Activated CD8-positive, alpha-beta T cell treated with anti-CD3 and anti-CD28 coated beads for 36 hours (primary cell): ENCODE measurements at regions not wholly inside any gene's neighbourhood (a gene's known extent, or its start where the extent isn't known, plus 50 kb on each side); places are given as distances from the start of the nearest gene placed in this dataset.
A peak's percentile ranks its signal among the peaks of the same experiment; 100 is the strongest.

ENCODE experiments used
- ATAC-seq: fragments of 200-7000 bp; cut with Tn5 transposase; one replicate; pipeline ENCODE4 v1.10.0; 2021; ENCODE audit warnings: mild to moderate bottlenecking, moderate library complexity
- CTCF ChIA-PET: fragments of 350-600 bp; sonication (Branson Sonifier 250); formaldehyde crosslinking; loops from one replicate; lab custom pipeline; 2021; ENCODE audit warnings: antibody characterized with exemption; lab: Charles Lee
- POLR2A ChIA-PET: fragments of 350-600 bp; sonication (Branson Sonifier 250); formaldehyde crosslinking; loops from one replicate; lab custom pipeline; 2021; ENCODE audit warnings: antibody characterized with exemption; lab: Charles Lee
- DNase-seq: peaks from one replicate; pipeline ENCODE4 v3.0.0-alpha.2; 2020
- H3K27ac Mint-ChIP-seq: one replicate; pipeline ENCODE4 v1.8.0; 2021; ENCODE audit warnings: mild to moderate bottlenecking, mixed read lengths
- H3K27me3 Mint-ChIP-seq: one replicate; pipeline ENCODE4 v1.8.0; 2021; ENCODE audit warnings: mixed read lengths
- H3K36me3 Mint-ChIP-seq: one replicate; pipeline ENCODE4 v1.8.0; 2021; ENCODE audit warnings: low read depth, mixed read lengths
- H3K4me1 Mint-ChIP-seq: one replicate; pipeline ENCODE4 v1.8.0; 2021; ENCODE audit warnings: low read depth, mixed read lengths
- H3K4me3 Mint-ChIP-seq: one replicate; pipeline ENCODE4 v1.8.0; 2021; ENCODE audit warnings: mild to moderate bottlenecking, moderate library complexity, mixed read lengths
- H3K9me3 Mint-ChIP-seq: one replicate; pipeline ENCODE4 v1.8.0; 2021; ENCODE audit warnings: mixed read lengths
- intact Hi-C: fragments of 100-400 bp; cut with micrococcal nuclease; formaldehyde crosslinking; loops from one replicate; pipeline ENCODE4 v1.10.0; 2022
- TF ChIP-seq, protein P1 (sequence below): fragments of 200-600 bp; IDR thresholded peaks from one replicate; pipeline ENCODE4 v1.8.0; 2022; ENCODE audit warnings: antibody characterized with exemption, mild to moderate bottlenecking

DNA sequence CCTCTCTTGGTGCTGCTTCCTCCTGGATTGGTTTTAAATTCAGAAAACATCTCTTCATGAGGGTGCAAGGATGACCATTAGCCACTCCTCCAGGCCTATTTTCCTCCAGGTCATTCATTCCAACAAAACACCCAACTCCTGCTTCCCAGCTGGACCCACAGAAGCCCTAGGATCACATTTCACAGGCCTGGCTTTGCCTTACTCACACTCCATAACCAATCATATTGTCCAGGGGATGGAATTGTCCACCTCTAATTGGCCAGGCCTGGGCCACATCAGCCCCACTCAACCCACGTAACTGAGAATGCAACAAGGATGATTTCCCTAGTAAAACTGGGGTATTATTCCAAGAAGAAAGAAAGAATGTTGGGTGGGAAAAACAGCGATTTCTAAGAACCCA lies 616.7 kb upstream of the SUCLG2 start:
- TF ChIP-seq, protein P1, sequence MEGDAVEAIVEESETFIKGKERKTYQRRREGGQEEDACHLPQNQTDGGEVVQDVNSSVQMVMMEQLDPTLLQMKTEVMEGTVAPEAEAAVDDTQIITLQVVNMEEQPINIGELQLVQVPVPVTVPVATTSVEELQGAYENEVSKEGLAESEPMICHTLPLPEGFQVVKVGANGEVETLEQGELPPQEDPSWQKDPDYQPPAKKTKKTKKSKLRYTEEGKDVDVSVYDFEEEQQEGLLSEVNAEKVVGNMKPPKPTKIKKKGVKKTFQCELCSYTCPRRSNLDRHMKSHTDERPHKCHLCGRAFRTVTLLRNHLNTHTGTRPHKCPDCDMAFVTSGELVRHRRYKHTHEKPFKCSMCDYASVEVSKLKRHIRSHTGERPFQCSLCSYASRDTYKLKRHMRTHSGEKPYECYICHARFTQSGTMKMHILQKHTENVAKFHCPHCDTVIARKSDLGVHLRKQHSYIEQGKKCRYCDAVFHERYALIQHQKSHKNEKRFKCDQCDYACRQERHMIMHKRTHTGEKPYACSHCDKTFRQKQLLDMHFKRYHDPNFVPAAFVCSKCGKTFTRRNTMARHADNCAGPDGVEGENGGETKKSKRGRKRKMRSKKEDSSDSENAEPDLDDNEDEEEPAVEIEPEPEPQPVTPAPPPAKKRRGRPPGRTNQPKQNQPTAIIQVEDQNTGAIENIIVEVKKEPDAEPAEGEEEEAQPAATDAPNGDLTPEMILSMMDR = no peak
- H3K9me3 Mint-ChIP-seq = no peaks in the 10 kb centered on the region
- H3K27me3 Mint-ChIP-seq = no peaks in the 10 kb centered on the region
- H3K4me3 Mint-ChIP-seq = no peak overlapping the region
- no peaks in the 10 kb centered on the region for H3K4me1 Mint-ChIP-seq
- ATAC-seq (no peak), DNase-seq (no peak)
- H3K27ac Mint-ChIP-seq = no peak overlapping the region
- intact Hi-C loops = no loop called here
- ChIA-PET POLR2A (no interaction called here), CTCF (no interaction called here)
- no peaks in the 10 kb centered on the region for H3K36me3 Mint-ChIP-seq

DNA sequence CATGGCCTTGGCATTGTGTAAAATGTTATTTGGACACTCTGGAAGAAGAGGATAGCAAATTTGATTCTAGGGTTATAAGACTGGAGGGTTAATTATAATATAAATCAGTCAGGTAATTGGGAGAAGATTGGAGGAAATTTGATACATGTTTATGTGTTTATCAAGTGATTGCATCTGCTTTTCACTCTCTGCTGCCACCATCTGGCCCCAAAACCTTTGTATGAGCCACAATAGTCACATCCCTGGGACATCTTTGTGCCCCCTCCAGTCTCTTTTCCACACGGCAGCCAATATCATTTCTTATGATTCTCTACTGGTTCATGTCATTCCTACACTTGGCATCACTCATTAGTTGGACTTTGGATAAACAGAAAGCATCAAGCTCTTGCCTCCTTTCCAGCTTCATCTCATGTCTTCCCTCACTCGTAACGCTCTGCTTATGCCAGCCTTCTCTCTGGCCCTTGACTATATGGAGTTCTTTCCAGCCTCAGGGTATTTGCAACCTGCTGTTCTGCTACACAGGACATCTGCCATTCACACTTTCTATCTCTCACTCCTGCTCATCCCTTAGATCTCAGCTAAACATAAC lies 602.3 kb upstream of the SUCLG2 start:
- POLR2A ChIA-PET = no interaction called here
- H3K27ac Mint-ChIP-seq = no peak overlapping the region
- intact Hi-C loops = no loop called here

DNA sequence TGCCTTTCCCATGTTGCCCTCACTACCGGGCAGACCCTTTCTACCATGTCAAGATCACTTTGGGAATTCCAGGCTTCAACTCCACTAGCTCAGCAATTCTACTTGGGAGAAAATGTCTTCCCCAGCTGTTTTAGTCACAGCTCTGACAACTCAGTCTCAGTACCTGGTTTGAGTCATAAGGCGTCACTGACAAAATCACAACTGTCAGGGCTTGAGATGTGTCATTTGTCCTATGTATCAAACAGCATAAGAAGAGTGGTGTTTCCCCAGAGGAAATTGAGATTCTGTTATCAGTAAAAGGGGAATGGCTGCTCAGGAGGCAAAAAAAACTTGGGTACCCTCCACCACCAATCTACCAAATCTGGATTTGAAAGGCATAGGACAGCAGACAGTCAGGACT lies 594.9 kb upstream of the SUCLG2 start:
- CTCF ChIA-PET = no interaction called here
- Mint-ChIP-seq H3K9me3 (no peaks in the 10 kb centered on the region), H3K27ac (no peak overlapping the region), H3K36me3 (no peaks in the 10 kb centered on the region), H3K27me3 (no peaks in the 10 kb centered on the region), H3K4me3 (no peak overlapping the region), H3K4me1 (peaks cover 4% of the 10 kb centered on the region)
- peak; percentile 83 for ATAC-seq
- intact Hi-C loops = no loop called here
- POLR2A ChIA-PET = no interaction called here
- TF ChIP-seq, protein P1 = no peak
- peak; percentile 32 for DNase-seq

More for the DNA sequence above, 602.3 kb upstream of the SUCLG2 start:
- peaks cover 2% of the 10 kb centered on the region for H3K36me3 Mint-ChIP-seq
- TF ChIP-seq, protein P1 = peak; percentile 32
- DNase-seq (peak; percentile 45), ATAC-seq (no peak)
- H3K27me3 Mint-ChIP-seq = no peaks in the 10 kb centered on the region
- H3K4me3 Mint-ChIP-seq = no peak overlapping the region
- no peaks in the 10 kb centered on the region for H3K4me1 Mint-ChIP-seq
- CTCF ChIA-PET = no interaction called here
- H3K9me3 Mint-ChIP-seq = no peaks in the 10 kb centered on the region

DNA sequence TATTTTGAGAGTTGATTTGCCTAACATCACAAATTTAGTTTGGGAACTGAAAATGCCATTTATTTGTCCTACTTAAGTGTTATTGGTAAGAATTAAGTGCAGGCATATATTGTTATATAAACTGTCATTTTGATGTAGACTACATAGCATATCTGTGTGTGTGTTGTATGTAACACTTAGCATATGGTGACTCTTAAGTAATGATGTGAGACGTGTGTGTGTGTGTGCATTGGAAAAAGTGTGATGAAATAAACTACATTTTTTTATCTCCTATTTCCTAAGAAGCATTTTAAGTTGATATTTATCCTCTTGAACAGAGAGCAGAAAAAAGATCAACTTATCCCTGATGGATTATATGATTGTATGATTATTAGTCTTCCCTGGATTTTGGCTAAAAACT lies 588.2 kb upstream of the SUCLG2 start:
- DNase-seq (no peak), ATAC-seq (no peak)
- no peak overlapping the region for H3K4me3 Mint-ChIP-seq
- H3K4me1 Mint-ChIP-seq = no peaks in the 10 kb centered on the region
- no peaks in the 10 kb centered on the region for H3K27me3 Mint-ChIP-seq
- ChIA-PET CTCF (interaction anchor here (0.6 kb wide), 1 partner anchor 646 kb away, joined by 3 read pairs; no protein-coding TSS in a partner anchor), POLR2A (no interaction called here)
- H3K9me3 Mint-ChIP-seq = no peaks in the 10 kb centered on the region
- TF ChIP-seq, protein P1 = no peak
- intact Hi-C loops = no loop called here
- no peaks in the 10 kb centered on the region for H3K36me3 Mint-ChIP-seq
- no peak overlapping the region for H3K27ac Mint-ChIP-seq

DNA sequence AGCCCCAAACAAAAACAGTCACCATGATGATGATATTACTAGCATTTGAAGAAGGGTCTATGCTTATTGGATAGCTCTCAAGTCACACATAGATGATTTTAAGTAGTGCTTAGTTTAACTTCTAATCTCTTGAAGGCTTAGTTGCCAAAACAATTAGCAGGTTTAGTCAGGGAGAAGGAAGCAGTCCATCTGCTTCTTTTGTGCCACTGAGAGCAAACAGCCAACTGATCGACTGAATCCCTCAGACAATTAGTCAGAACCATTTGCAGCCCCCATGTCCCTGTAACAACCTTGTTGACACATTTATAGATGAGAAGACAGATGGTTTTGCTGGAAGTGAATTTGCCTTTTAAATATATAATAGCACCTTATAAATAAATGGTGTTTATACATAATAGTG lies 585.1 kb upstream of the SUCLG2 start:
- no peaks in the 10 kb centered on the region for H3K36me3 Mint-ChIP-seq
- TF ChIP-seq, protein P1 = no peak
- no peaks in the 10 kb centered on the region for H3K9me3 Mint-ChIP-seq
- H3K27me3 Mint-ChIP-seq = no peaks in the 10 kb centered on the region
- intact Hi-C loops = no loop called here
- ChIA-PET POLR2A (no interaction called here), CTCF (no interaction called here)
- DNase-seq = no peak
- H3K4me3 Mint-ChIP-seq = no peak overlapping the region
- H3K4me1 Mint-ChIP-seq = no peaks in the 10 kb centered on the region
- H3K27ac Mint-ChIP-seq = no peak overlapping the region
- ATAC-seq = no peak
